CD14-positive monocyte (primary cell): ENCODE measurements at regions not wholly inside any gene's neighbourhood (a gene's known extent, or its start where the extent isn't known, plus 50 kb on each side); places are given as distances from the start of the nearest gene placed in this dataset.

Experiments
- DNase-seq, 3 donors: peaks; one replicate each; pipeline ENCODE4 v3.0.0-alpha.2; 2011 to 2022
- H2AFZ ChIP-seq: 2 replicates; pipeline ENCODE4 v1.6.0; 2012; ENCODE audit warnings: mild to moderate bottlenecking, low read depth, low read length, inconsistent platforms; ENCODE audit not compliant: insufficient read depth, poor library complexity, severe bottlenecking
- H3K27ac ChIP-seq, 2 donors: 1 replicate in 1 of 2; 2 replicates in 1 of 2; pipeline ENCODE4 v1.5.1; 2012 to 2013; ENCODE audit warnings: low read length in 2 of 2, control low read depth in 1 of 2, inconsistent platforms in 1 of 2, low read depth in 1 of 2, mild to moderate bottlenecking in 1 of 2
- H3K27me3 ChIP-seq, 2 donors: one replicate each; pipeline versions ENCODE4 v1.6.0 to v1.6.1; 2011 to 2013; ENCODE audit warnings: low read length in 2 of 2; ENCODE audit not compliant: control insufficient read depth in 2 of 2, insufficient read depth in 2 of 2
- H3K36me3 ChIP-seq, 2 donors: replicated peaks in 1 of 2; 1 replicate in 1 of 2; 2 replicates in 1 of 2; pipeline versions ENCODE4 v1.5.1 to v1.6.1; 2012 to 2013; ENCODE audit warnings: low read length in 2 of 2, control low read depth in 1 of 2, inconsistent platforms in 1 of 2, mild to moderate bottlenecking in 1 of 2; ENCODE audit not compliant: insufficient read depth in 2 of 2, control insufficient read depth in 1 of 2
- H3K4me1 ChIP-seq, 2 donors: 1 replicate in 1 of 2; 2 replicates in 1 of 2; pipeline versions ENCODE4 v1.5.1 to v1.6.1; 2012 to 2013; ENCODE audit warnings: low read length in 2 of 2, control low read depth in 1 of 2, inconsistent platforms in 1 of 2, mild to moderate bottlenecking in 1 of 2, moderate library complexity in 1 of 2; ENCODE audit not compliant: insufficient read depth in 2 of 2, control insufficient read depth in 1 of 2
- H3K4me2 ChIP-seq: replicated peaks from 2 replicates; pipeline ENCODE3; 2012; ENCODE audit warnings: low read length, moderate library complexity, mild to moderate bottlenecking; ENCODE audit not compliant: poor library complexity, severe bottlenecking; ENCODE audit errors: extremely low read depth
- H3K4me3 ChIP-seq, 3 experiments: fragments of 200-600 bp in 1 of 3; sonication (generic) in 1 of 3; replicated peaks in 1 of 3; 1 replicate in 2 of 3; 2 replicates in 1 of 3; pipeline ENCODE4 v1.5.1; 2011 to 2013; ENCODE audit warnings: low read length in 3 of 3, mild to moderate bottlenecking in 3 of 3, control low read depth in 2 of 3, low read depth in 2 of 3, inconsistent platforms in 1 of 3, moderate library complexity in 1 of 3
- H3K79me2 ChIP-seq: 2 replicates; pipeline ENCODE4 v1.6.0; 2012; ENCODE audit warnings: mild to moderate bottlenecking, control low read depth, inconsistent platforms, low read length, moderate library complexity; ENCODE audit not compliant: insufficient read depth
- H3K9ac ChIP-seq: 2 replicates; pipeline ENCODE4 v1.6.0; 2017; ENCODE audit warnings: low read length, mild to moderate bottlenecking; ENCODE audit not compliant: insufficient read depth, poor library complexity, severe bottlenecking
- H3K9me3 ChIP-seq, 2 donors: replicated peaks in 1 of 2; 1 replicate in 1 of 2; 2 replicates in 1 of 2; pipeline versions ENCODE4 v1.5.1 to v1.6.1; 2012 to 2013; ENCODE audit warnings: low read length in 2 of 2, control low read depth in 1 of 2; ENCODE audit not compliant: control insufficient read depth in 1 of 2, insufficient read depth in 1 of 2
- H4K20me1 ChIP-seq: 2 replicates; pipeline ENCODE4 v1.6.0; 2012; ENCODE audit warnings: mild to moderate bottlenecking, low read length, control low read depth, moderate library complexity; ENCODE audit not compliant: insufficient read depth
- H3K27ac Mint-ChIP-seq, 7 donors: one replicate each; pipeline ENCODE4 v1.8.0; 2020; ENCODE audit warnings: mild to moderate bottlenecking in 7 of 7, mixed read lengths in 7 of 7, moderate library complexity in 6 of 7, inconsistent platforms in 2 of 7
- H3K27me3 Mint-ChIP-seq, 3 donors: one replicate each; pipeline ENCODE4 v1.8.0; 2021 to 2022; ENCODE audit warnings: low read depth in 3 of 3, mild to moderate bottlenecking in 3 of 3, mixed read lengths in 3 of 3, moderate library complexity in 3 of 3, inconsistent platforms in 1 of 3
- H3K36me3 Mint-ChIP-seq, 2 donors: one replicate each; pipeline ENCODE4 v1.8.0; 2020; ENCODE audit warnings: mixed read lengths in 2 of 2, inconsistent platforms in 1 of 2, mild to moderate bottlenecking in 1 of 2
- H3K4me1 Mint-ChIP-seq: one replicate; pipeline ENCODE4 v1.8.0; 2020; ENCODE audit warnings: mild to moderate bottlenecking, mixed read lengths
- H3K4me3 Mint-ChIP-seq, 2 donors: one replicate each; pipeline ENCODE4 v1.8.0; 2020; ENCODE audit warnings: mild to moderate bottlenecking in 2 of 2, mixed read lengths in 2 of 2, moderate library complexity in 1 of 2
- H3K9me3 Mint-ChIP-seq, 7 donors: one replicate each; pipeline ENCODE4 v1.8.0; 2020 to 2022; ENCODE audit warnings: mixed read lengths in 7 of 7, mild to moderate bottlenecking in 6 of 7, moderate library complexity in 6 of 7, inconsistent platforms in 2 of 7
- WGBS: methylation state at CpG from one replicate; pipeline ENCODE4 v1.1.5; 2013; ENCODE audit warnings: missing lambda C conversion rate; ENCODE audit not compliant: insufficient coverage; 5-methylcytosine and 5-hydroxymethylcytosine counted together
- intact Hi-C, 2 donors: fragments of 100-400 bp; cut with micrococcal nuclease; formaldehyde crosslinking; loops; one replicate each; pipeline versions ENCODE4 v1.15.0 to v1.15.1; 2023
- TF ChIP-seq, protein P1 (sequence below): fragments of 200-600 bp; IDR thresholded peaks from one replicate; pipeline ENCODE4 v1.8.0; 2022; ENCODE audit warnings: antibody characterized with exemption, mild to moderate bottlenecking

DNA sequence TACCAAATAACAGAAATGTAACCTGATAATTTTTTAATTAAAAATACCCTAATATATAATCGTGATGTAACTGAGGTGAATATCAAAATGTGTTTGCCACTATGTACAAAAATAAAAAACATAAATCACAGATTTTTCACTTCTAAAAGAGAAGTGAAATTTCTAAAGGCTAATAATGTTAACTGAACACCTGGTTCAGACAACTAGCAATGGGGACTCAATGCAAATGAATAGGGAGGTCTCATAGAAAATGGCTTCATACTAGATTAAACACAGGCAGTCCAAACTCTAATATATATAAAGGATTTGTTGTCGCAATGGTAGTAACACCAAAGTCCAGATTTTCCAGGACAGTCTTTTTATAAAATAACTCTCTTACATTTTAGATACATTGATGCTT lies 365.4 kb upstream of the ATP2B1 start:
- Mint-ChIP-seq H3K4me1 (no peaks in the 10 kb centered on the region), H3K27me3 (peaks cover 2 to 5% (median 3%) of the 10 kb centered on the region in 3 donors), H3K36me3 (no peaks in the 10 kb centered on the region), H3K9me3 (peaks cover 2 to 17% (median 13%) of the 10 kb centered on the region in 7 donors), H3K27ac (no peak overlapping the region), H3K4me3 (no peak overlapping the region)
- Histone ChIP-seq H4K20me1 (no peaks in the 10 kb centered on the region), H3K4me1 (no peaks in the 10 kb centered on the region), H3K4me2 (no peak overlapping the region), H3K36me3 (no peaks in the 10 kb centered on the region), H2AFZ (no peak overlapping the region), H3K79me2 (no peaks in the 10 kb centered on the region), H3K27me3 (no peaks in the 10 kb centered on the region), H3K9me3 (peaks cover 4 to 8% of the 10 kb centered on the region in 2 donors), H3K9ac (no peak overlapping the region), H3K27ac (no peak overlapping the region), H3K4me3 (no peak overlapping the region)
- WGBS: no CpG with 5 or more reads among the region's 2 CpGs
- TF ChIP-seq, protein P1, sequence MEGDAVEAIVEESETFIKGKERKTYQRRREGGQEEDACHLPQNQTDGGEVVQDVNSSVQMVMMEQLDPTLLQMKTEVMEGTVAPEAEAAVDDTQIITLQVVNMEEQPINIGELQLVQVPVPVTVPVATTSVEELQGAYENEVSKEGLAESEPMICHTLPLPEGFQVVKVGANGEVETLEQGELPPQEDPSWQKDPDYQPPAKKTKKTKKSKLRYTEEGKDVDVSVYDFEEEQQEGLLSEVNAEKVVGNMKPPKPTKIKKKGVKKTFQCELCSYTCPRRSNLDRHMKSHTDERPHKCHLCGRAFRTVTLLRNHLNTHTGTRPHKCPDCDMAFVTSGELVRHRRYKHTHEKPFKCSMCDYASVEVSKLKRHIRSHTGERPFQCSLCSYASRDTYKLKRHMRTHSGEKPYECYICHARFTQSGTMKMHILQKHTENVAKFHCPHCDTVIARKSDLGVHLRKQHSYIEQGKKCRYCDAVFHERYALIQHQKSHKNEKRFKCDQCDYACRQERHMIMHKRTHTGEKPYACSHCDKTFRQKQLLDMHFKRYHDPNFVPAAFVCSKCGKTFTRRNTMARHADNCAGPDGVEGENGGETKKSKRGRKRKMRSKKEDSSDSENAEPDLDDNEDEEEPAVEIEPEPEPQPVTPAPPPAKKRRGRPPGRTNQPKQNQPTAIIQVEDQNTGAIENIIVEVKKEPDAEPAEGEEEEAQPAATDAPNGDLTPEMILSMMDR: no peak
- no peak for DNase-seq
- intact Hi-C loops: no loop called here

DNA sequence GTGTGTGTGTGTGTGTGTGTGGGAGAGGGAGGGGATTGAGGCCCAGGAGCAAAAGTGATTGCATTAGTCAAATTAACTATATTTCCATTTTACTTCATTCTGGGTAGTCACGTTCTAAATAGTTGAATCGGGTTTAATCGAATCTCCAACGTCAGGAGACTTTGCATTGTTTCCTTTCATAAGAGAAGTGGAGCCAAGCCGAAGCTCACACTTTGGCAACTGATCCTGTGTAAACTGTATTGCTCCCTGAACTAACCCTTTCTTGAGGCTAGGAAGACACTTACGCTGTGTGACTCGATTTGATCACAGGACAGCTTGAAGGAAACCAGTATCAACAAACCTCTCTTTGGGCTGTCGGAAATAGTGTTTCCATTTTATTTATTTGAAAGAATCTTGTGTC lies 363.4 kb upstream of the ATP2B1 start:
- no peak overlapping the region for H3K27ac Mint-ChIP-seq
- Histone ChIP-seq H3K27ac (no peak overlapping the region), H3K9ac (no peak overlapping the region), H3K27me3 (no peaks in the 10 kb centered on the region), H2AFZ (no peak overlapping the region), H3K79me2 (no peaks in the 10 kb centered on the region), H3K36me3 (no peaks in the 10 kb centered on the region), H3K4me1 (no peaks in the 10 kb centered on the region), H4K20me1 (no peaks in the 10 kb centered on the region), H3K9me3 (peaks cover 4 to 8% of the 10 kb centered on the region in 2 donors), H3K4me2 (no peak overlapping the region), H3K4me3 (no peak overlapping the region)
- no peak for DNase-seq
- no peaks in the 10 kb centered on the region for H3K36me3 Mint-ChIP-seq
- intact Hi-C loops: no loop called here
- no peaks in the 10 kb centered on the region for H3K4me1 Mint-ChIP-seq
- H3K4me3 Mint-ChIP-seq: no peak overlapping the region
- WGBS: 100% methylated on average over 6 of the region's 8 CpGs
- TF ChIP-seq, protein P1: no peak
- peaks cover 2 to 5% (median 3%) of the 10 kb centered on the region in 3 donors for H3K27me3 Mint-ChIP-seq
- H3K9me3 Mint-ChIP-seq: peaks cover 2 to 21% (median 13%) of the 10 kb centered on the region in 7 donors
